ENCODE measurements at regions not wholly inside any gene's neighbourhood (a gene's known extent, or its start where the extent isn't known, plus 50 kb on each side); places are given as distances from the start of the nearest gene placed in this dataset.

GRCh38 chr4:67236318-67236717, 309.0 kb downstream of the CENPC start:
- H3K9ac ChIP-seq (ENCODE audit: low read depth, low read length) = no peak overlapping the region
- no peaks in the 10 kb centered on the region for H3K9me3 ChIP-seq (ENCODE audit: control insufficient read depth, insufficient read depth, low read length)
- H3K4me1 ChIP-seq (ENCODE audit: insufficient read depth, low read length) = no peaks in the 10 kb centered on the region
- H3K36me3 ChIP-seq (ENCODE audit: insufficient read depth, low read length) = no peaks in the 10 kb centered on the region

DNA sequence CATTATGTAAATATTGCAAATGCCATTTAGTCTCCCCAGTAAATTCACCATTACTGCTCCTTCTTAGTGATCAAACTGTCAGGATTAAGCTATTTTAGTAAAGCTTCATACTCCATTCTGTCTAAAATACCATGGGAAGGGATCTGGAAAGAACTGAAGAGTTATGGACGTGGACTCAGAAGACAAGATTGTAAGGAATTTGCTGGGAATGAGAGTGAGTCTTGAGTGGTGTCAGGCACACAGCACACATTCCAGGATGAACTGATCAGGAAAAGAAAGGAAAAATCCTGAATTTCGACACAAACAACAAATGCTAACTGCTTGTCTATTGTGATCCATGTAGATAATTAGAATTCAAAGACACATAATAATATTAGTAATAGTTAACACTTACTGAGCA, 311.0 kb downstream of the CENPC start:
- Histone ChIP-seq H3K9me3 (ENCODE audit: control insufficient read depth, insufficient read depth, low read length) (no peaks in the 10 kb centered on the region), H3K36me3 (ENCODE audit: insufficient read depth, low read length) (no peaks in the 10 kb centered on the region), H3K4me1 (ENCODE audit: insufficient read depth, low read length) (no peaks in the 10 kb centered on the region), H3K9ac (ENCODE audit: low read depth, low read length) (no peak overlapping the region)

DNA sequence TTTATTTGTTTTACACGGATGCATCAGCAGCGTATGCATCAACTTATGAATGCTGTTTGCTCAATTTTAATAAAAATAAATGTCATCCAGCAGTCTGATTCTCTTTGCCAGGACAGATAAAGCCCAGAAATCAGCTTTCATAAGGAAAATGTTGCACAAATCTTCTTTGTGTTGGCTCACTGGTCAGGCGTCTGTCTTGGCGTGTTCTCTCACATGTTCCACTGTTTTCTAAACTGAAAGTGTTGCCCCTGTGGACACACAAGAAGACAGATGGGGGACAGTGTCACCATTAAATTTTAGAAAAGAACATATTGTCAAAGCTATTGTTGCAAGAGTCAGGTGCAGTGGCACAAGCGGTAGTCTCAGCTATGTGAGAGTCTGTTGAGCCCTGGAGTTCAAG, 316.2 kb downstream of the CENPC start:
- H3K9me3 ChIP-seq (ENCODE audit: control insufficient read depth, insufficient read depth, low read length) = no peaks in the 10 kb centered on the region
- no peaks in the 10 kb centered on the region for H3K4me1 ChIP-seq (ENCODE audit: insufficient read depth, low read length)
- no peak overlapping the region for H3K9ac ChIP-seq (ENCODE audit: low read depth, low read length)
- H3K36me3 ChIP-seq (ENCODE audit: insufficient read depth, low read length) = no peaks in the 10 kb centered on the region

GRCh38 chr4:67220861-67221260, 324.4 kb downstream of the CENPC start:
- no peaks in the 10 kb centered on the region for H3K4me1 ChIP-seq (ENCODE audit: insufficient read depth, low read length)
- H3K36me3 ChIP-seq (ENCODE audit: insufficient read depth, low read length) = no peaks in the 10 kb centered on the region
- H3K9ac ChIP-seq (ENCODE audit: low read depth, low read length) = no peak overlapping the region
- H3K9me3 ChIP-seq (ENCODE audit: control insufficient read depth, insufficient read depth, low read length) = no peaks in the 10 kb centered on the region

DNA sequence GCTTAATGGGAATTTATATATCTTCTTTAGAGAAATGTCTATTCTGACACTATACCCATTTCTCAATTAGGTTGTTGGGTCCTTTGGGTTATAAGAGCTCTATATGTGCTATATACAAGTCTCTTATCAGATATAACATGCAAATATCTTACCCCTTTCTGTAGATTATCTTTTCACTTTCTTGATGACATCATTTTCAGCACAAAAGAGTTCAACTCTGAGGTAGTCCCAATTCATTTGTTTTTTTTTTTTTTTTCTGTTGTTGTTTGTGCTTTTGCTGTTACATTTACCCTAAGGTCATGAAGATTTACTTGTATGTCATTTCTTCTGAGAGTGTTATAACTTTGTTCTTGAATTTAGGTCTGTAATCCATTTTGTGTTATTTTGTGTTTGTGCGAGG, 326.4 kb downstream of the CENPC start:
- Histone ChIP-seq H3K9ac (ENCODE audit: low read depth, low read length) (no peak overlapping the region), H3K4me1 (ENCODE audit: insufficient read depth, low read length) (no peaks in the 10 kb centered on the region), H3K9me3 (ENCODE audit: control insufficient read depth, insufficient read depth, low read length) (no peaks in the 10 kb centered on the region), H3K36me3 (ENCODE audit: insufficient read depth, low read length) (no peaks in the 10 kb centered on the region)

DNA sequence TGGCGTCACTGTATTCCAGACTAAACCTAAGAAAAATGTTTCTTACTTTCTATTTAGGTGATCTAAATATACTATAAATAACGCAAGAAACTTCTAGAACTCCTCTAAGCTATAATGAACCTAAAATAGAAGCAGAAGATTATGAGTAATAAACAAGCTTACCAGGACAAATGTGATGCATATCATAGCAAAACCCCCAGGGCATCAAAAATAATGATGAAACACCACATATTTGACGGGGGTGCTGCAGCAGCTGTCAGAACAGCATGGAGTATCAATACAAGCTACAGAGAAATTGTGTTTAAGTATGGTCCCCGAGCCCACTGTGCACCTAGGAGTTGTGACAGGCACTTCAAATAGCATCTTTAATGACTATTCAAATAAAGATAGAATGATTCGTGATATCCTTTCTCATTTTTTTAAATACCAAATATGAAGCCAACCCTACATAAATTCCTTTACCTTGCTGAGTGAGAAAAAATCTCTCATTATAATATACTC, 337.3 kb downstream of the CENPC start:
- Histone ChIP-seq H3K9me3 (ENCODE audit: control insufficient read depth, insufficient read depth, low read length) (no peaks in the 10 kb centered on the region), H3K4me1 (ENCODE audit: insufficient read depth, low read length) (no peaks in the 10 kb centered on the region), H3K9ac (ENCODE audit: low read depth, low read length) (no peak overlapping the region), H3K36me3 (ENCODE audit: insufficient read depth, low read length) (no peaks in the 10 kb centered on the region)

GRCh38 chr4:67204441-67204840, 340.9 kb downstream of the CENPC start:
- no peaks in the 10 kb centered on the region for H3K36me3 ChIP-seq (ENCODE audit: insufficient read depth, low read length)
- H3K9me3 ChIP-seq (ENCODE audit: control insufficient read depth, insufficient read depth, low read length) = no peaks in the 10 kb centered on the region
- H3K9ac ChIP-seq (ENCODE audit: low read depth, low read length) = no peak overlapping the region
- no peaks in the 10 kb centered on the region for H3K4me1 ChIP-seq (ENCODE audit: insufficient read depth, low read length)

DNA sequence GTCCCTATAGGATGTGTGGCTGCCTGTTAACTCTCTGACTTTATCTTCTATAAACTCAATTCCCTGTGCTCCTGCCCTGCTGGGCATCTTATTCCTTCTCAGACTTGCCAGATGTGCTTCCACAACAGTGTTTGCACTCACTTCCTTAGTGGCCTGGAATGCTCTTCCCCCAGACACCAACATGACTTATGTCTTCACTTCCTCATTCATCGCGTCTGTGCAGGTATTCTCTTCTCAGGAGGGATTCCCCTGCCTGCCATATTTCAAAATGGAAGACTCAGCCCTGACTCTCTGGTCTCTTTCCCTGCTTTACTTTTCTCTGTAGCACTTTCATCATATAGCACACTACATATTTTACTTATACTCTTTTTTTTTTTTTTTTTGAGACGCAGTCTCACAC, 344.0 kb downstream of the CENPC start:
- Histone ChIP-seq H3K9me3 (ENCODE audit: control insufficient read depth, insufficient read depth, low read length) (no peaks in the 10 kb centered on the region), H3K9ac (ENCODE audit: low read depth, low read length) (no peak overlapping the region), H3K36me3 (ENCODE audit: insufficient read depth, low read length) (no peaks in the 10 kb centered on the region), H3K4me1 (ENCODE audit: insufficient read depth, low read length) (no peaks in the 10 kb centered on the region)

DNA sequence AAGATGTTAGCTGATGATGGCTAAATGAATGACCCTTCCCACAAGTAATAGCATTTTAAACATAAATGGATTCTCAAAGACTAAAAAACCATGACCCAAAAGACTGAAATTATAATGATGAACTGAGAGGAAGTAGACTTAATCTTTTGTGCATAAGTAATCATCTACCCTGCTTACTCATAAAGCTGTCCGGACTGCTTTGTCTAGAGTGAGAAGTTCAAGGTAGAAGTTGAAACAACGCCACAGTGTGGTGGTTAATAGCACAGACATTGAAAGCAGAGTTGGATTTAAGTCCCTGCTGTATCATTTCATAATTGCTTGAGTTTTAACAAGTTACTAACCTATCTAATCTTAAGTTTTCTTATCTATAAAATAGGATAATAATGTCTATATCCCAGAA, 346.6 kb downstream of the CENPC start:
- no peaks in the 10 kb centered on the region for H3K4me1 ChIP-seq (ENCODE audit: insufficient read depth, low read length)
- no peak overlapping the region for H3K9ac ChIP-seq (ENCODE audit: low read depth, low read length)
- no peaks in the 10 kb centered on the region for H3K9me3 ChIP-seq (ENCODE audit: control insufficient read depth, insufficient read depth, low read length)
- H3K36me3 ChIP-seq (ENCODE audit: insufficient read depth, low read length) = no peaks in the 10 kb centered on the region

GRCh38 chr4:67167849-67168248, 377.5 kb downstream of the CENPC start:
- Histone ChIP-seq H3K9me3 (ENCODE audit: control insufficient read depth, insufficient read depth, low read length) (no peaks in the 10 kb centered on the region), H3K9ac (ENCODE audit: low read depth, low read length) (no peak overlapping the region), H3K4me1 (ENCODE audit: insufficient read depth, low read length) (peaks cover 7% of the 10 kb centered on the region; the same call in 1 of the 2 replicates), H3K36me3 (ENCODE audit: insufficient read depth, low read length) (no peaks in the 10 kb centered on the region)

- no peaks in the 10 kb centered on the region for H3K4me1 ChIP-seq (ENCODE audit: insufficient read depth, low read length)
- H3K9me3 ChIP-seq (ENCODE audit: control insufficient read depth, insufficient read depth, low read length) = no peaks in the 10 kb centered on the region
- H3K9ac ChIP-seq (ENCODE audit: low read depth, low read length) = no peak overlapping the region
- no peaks in the 10 kb centered on the region for H3K36me3 ChIP-seq (ENCODE audit: insufficient read depth, low read length)
These were observed 382.6 kb downstream of the CENPC start for GRCh38 chr4:67162690-67163089.

- no peak overlapping the region for H3K9ac ChIP-seq (ENCODE audit: low read depth, low read length)
- no peaks in the 10 kb centered on the region for H3K9me3 ChIP-seq (ENCODE audit: control insufficient read depth, insufficient read depth, low read length)
- H3K36me3 ChIP-seq (ENCODE audit: insufficient read depth, low read length) = no peaks in the 10 kb centered on the region
- no peaks in the 10 kb centered on the region for H3K4me1 ChIP-seq (ENCODE audit: insufficient read depth, low read length)
These were observed 384.0 kb downstream of the CENPC start for GRCh38 chr4:67161311-67161710.

GRCh38 chr4:67160394-67160793, 384.9 kb downstream of the CENPC start:
- no peaks in the 10 kb centered on the region for H3K36me3 ChIP-seq (ENCODE audit: insufficient read depth, low read length)
- no peak overlapping the region for H3K9ac ChIP-seq (ENCODE audit: low read depth, low read length)
- H3K4me1 ChIP-seq (ENCODE audit: insufficient read depth, low read length) = no peaks in the 10 kb centered on the region
- no peaks in the 10 kb centered on the region for H3K9me3 ChIP-seq (ENCODE audit: control insufficient read depth, insufficient read depth, low read length)

DNA sequence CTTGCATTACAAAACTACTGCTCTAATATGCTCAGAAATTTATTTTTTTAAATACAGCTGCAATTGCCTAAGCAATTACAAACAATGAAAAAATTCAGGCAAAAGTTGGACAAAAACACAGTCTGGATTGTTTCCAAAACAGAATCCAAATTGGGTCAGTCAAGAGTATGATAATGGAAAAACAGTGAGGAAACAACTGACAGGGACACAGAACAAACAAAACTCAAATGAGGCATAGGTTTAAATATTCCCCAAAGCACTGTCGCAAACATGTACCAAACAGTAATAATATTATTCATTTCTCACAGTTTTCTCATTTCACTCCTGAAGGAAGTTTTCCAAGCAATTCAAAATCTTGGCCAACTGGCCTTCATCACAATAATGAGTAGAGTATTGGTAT, 386.6 kb downstream of the CENPC start:
- Histone ChIP-seq H3K4me1 (ENCODE audit: insufficient read depth, low read length) (no peaks in the 10 kb centered on the region), H3K9me3 (ENCODE audit: control insufficient read depth, insufficient read depth, low read length) (no peaks in the 10 kb centered on the region), H3K36me3 (ENCODE audit: insufficient read depth, low read length) (no peaks in the 10 kb centered on the region), H3K9ac (ENCODE audit: low read depth, low read length) (no peak overlapping the region)

GRCh38 chr4:67152976-67153375, 392.3 kb downstream of the CENPC start:
- Histone ChIP-seq H3K9ac (ENCODE audit: low read depth, low read length) (no peak overlapping the region), H3K9me3 (ENCODE audit: control insufficient read depth, insufficient read depth, low read length) (no peaks in the 10 kb centered on the region), H3K36me3 (ENCODE audit: insufficient read depth, low read length) (no peaks in the 10 kb centered on the region), H3K4me1 (ENCODE audit: insufficient read depth, low read length) (no peaks in the 10 kb centered on the region)
